NOMO-1 treated with DMSO at 0.1 percent for 48 hours (cell line): ENCODE measurements at regions not wholly inside any gene's neighbourhood (a gene's known extent, or its start where the extent isn't known, plus 50 kb on each side); places are given as distances from the start of the nearest gene placed in this dataset.
"Not testable (repeated sequence)": the region's sequence is repeated elsewhere in the genome, so short reads cannot be mapped to it uniquely, and the experiment has no call there.

Experiments used
- DNase-seq: peaks from one replicate; lab custom pipeline; 2025; ENCODE audit not compliant: unreplicated experiment; lab: John Stamatoyannopoulos, UW

GRCh38 chr18:57887543-57888383 is 84.6 kb upstream of the ATP8B1 start:
- DNase-seq: no peak

GRCh38 chr18:57885931-57886330 is 82.8 kb upstream of the ATP8B1 start:
- no peak for DNase-seq

- no peak for DNase-seq
These were observed 79.3 kb upstream of the ATP8B1 start for GRCh38 chr18:57882465-57882864.

GRCh38 chr18:57881818-57882413 is 78.8 kb upstream of the ATP8B1 start:
- DNase-seq: peak; percentile 60

GRCh38 chr18:57879924-57880323 is 76.8 kb upstream of the ATP8B1 start:
- not testable (repeated sequence) for DNase-seq

GRCh38 chr18:57869221-57869620 is 66.1 kb upstream of the ATP8B1 start:
- DNase-seq: no peak

GRCh38 chr18:57866355-57866754 is 63.2 kb upstream of the ATP8B1 start:
- DNase-seq: no peak

GRCh38 chr18:57864615-57865121 is 61.6 kb upstream of the ATP8B1 start:
- no peak for DNase-seq

GRCh38 chr18:57863706-57864105 is 60.6 kb upstream of the ATP8B1 start:
- no peak for DNase-seq

- peak; percentile 6 for DNase-seq
These were observed 56.2 kb upstream of the ATP8B1 start for GRCh38 chr18:57859314-57859713.

- DNase-seq: no peak
These were observed 53.6 kb upstream of the ATP8B1 start for GRCh38 chr18:57856557-57857280.

- DNase-seq: no peak
These were observed 53.0 kb upstream of the ATP8B1 start for GRCh38 chr18:57856128-57856527.

GRCh38 chr18:57855551-57855950 is 52.4 kb upstream of the ATP8B1 start:
- no peak for DNase-seq

- no peak for DNase-seq
These were observed 51.6 kb upstream of the ATP8B1 start for GRCh38 chr18:57854726-57855125.

- no peak for DNase-seq
These were observed 50.7 kb upstream of the ATP8B1 start for GRCh38 chr18:57853864-57854263.

GRCh38 chr18:57853133-57853532 is 50.0 kb upstream of the ATP8B1 start:
- no peak for DNase-seq
